ENCODE measurements at regions not wholly inside any gene's neighbourhood (a gene's known extent, or its start where the extent isn't known, plus 50 kb on each side); places are given as distances from the start of the nearest gene placed in this dataset.

- Histone ChIP-seq H2BK20ac (ENCODE audit: low read depth, low read length) (no peak overlapping the region), H3K4me1 (ENCODE audit: control insufficient read depth, insufficient read depth, low read length) (no peaks in the 10 kb centered on the region), H3K36me3 (ENCODE audit: control insufficient read depth, insufficient read depth, low read length) (no peaks in the 10 kb centered on the region), H3K27me3 (ENCODE audit: control insufficient read depth, insufficient read depth, low read length) (no peaks in the 10 kb centered on the region), H4K91ac (ENCODE audit: insufficient read depth, low read depth, low read length) (no peak overlapping the region), H3K9me1 (ENCODE audit: insufficient read depth, low read length) (no peaks in the 10 kb centered on the region), H3K56ac (ENCODE audit: extremely low read depth, insufficient read depth, low read length) (no peak overlapping the region), H2BK15ac (ENCODE audit: low read depth, low read length) (no peak overlapping the region), H3K14ac (replicated peaks; ENCODE audit: low read depth, low read length) (no peak overlapping the region), H3K23ac (ENCODE audit: low read depth, low read length) (no peak overlapping the region), H3K18ac (ENCODE audit: low read depth, low read length) (no peak overlapping the region), H2BK5ac (ENCODE audit: low read depth, low read length, poor library complexity, severe bottlenecking) (no peak overlapping the region), H3K9me3 (ENCODE audit: control insufficient read depth, insufficient read depth, low read length) (peaks cover 15% of the 10 kb centered on the region), H3K4me2 (ENCODE audit: low read depth, low read length) (no peak overlapping the region), H4K5ac (ENCODE audit: low read depth, low read length) (no peak overlapping the region), H2AFZ (replicated peaks; ENCODE audit: low read length, poor library complexity) (no peak overlapping the region), H3K79me1 (ENCODE audit: low read depth in 1 of 2, low read length in 2 of 2) (no peaks in the 10 kb centered on the region), H2AK9ac (replicated peaks; ENCODE audit: low read depth, low read length, poor library complexity) (no peak overlapping the region), H2AK5ac (ENCODE audit: low read depth, low read length) (no peak overlapping the region), H2BK120ac (ENCODE audit: low read depth, low read length) (no peak overlapping the region), H4K8ac (ENCODE audit: low read depth in 2 of 2, low read length in 2 of 2) (no peak overlapping the region), H3K9ac (ENCODE audit: low read depth, low read length) (no peak overlapping the region), H3K4me3 (ENCODE audit: insufficient read depth, low read depth, low read length) (no peak overlapping the region), H3K27ac (ENCODE audit: insufficient read depth, low read length) (no peak overlapping the region), H3K4ac (ENCODE audit: low read depth, low read length) (no peak overlapping the region), H4K20me1 (ENCODE audit: insufficient read depth, low read length) (no peaks in the 10 kb centered on the region)
- in situ Hi-C loops (cut with MboI; ENCODE audit: low sequenced_read_pairs), result no loop called here
- no TSS peak for BruUV-seq (replicated peaks)
- intact Hi-C loops (cut with micrococcal nuclease), result no loop called here
- ChIA-PET POLR2A (ENCODE audit: unreplicated experiment) (no interaction called here), CTCF (no interaction called here)
- dilution Hi-C loops (cut with HindIII; ENCODE audit: low sequenced_read_pairs, unreplicated experiment), result no loop called here
- no peak for ATAC-seq (ENCODE audit: low read depth)
- no peak for DNase-seq
- no peak for TF ChIP-seq RFX5 (IDR thresholded peaks at IDR 0.05; ENCODE audit: low read depth, low read length)
- TF ChIP-seq SMC3 (IDR thresholded peaks at IDR 0.05; ENCODE audit: low read depth, low read length), result no peak
- TF ChIP-seq MAFK (IDR thresholded peaks at IDR 0.05; ENCODE audit: low read depth, low read length), result no peak
- TF ChIP-seq CHD1 (IDR thresholded peaks at IDR 0.05; ENCODE audit: low read depth, low read length), result no peak
- TF ChIP-seq CTCF (conservative IDR thresholded peaks at IDR 0.05; ENCODE audit: low read depth, low read length), result no peak
- no peak for TF ChIP-seq CEBPB (IDR thresholded peaks at IDR 0.05; ENCODE audit: low read depth, low read length)
- no peak for TF ChIP-seq FOS (IDR thresholded peaks at IDR 0.05; ENCODE audit: low read depth, low read length)
- TF ChIP-seq MXI1 (IDR thresholded peaks at IDR 0.05; ENCODE audit: borderline replicate concordance, low read depth, low read length), result no peak
- TF ChIP-seq NFE2L2 (IDR thresholded peaks at IDR 0.05; ENCODE audit: low read depth, low read length), result no peak
- TF ChIP-seq MAZ (IDR thresholded peaks at IDR 0.05; ENCODE audit: borderline replicate concordance, low read depth, low read length), result no peak
- TF ChIP-seq BHLHE40 (IDR thresholded peaks at IDR 0.05; ENCODE audit: low read depth, low read length), result no peak
- no peak for TF ChIP-seq USF2 (IDR thresholded peaks at IDR 0.05; ENCODE audit: low read depth, low read length)
- no peak for TF ChIP-seq ELK1 (IDR thresholded peaks at IDR 0.05; ENCODE audit: borderline replicate concordance, low read depth, low read length)
- TF ChIP-seq RAD21 (IDR thresholded peaks at IDR 0.05; ENCODE audit: low read length), result no peak
- no peak for TF ChIP-seq POLR2A (IDR thresholded peaks at IDR 0.05; ENCODE audit: low read depth, low read length)
- no peak for TF ChIP-seq RCOR1 (IDR thresholded peaks at IDR 0.05; ENCODE audit: insufficient replicate concordance, low read length)
- no CpG with 5 or more reads among the region's 2 CpGs for WGBS, 2 experiments (ENCODE audit: extremely low coverage in 2 of 2, insufficient read length in 1 of 2)
Observed at GRCh38 chr18:27430595-27430994, 245.5 kb upstream of the CHST9 start.
